H1 (cell line): ENCODE measurements at regions not wholly inside any gene's neighbourhood (a gene's known extent, or its start where the extent isn't known, plus 50 kb on each side); places are given as distances from the start of the nearest gene placed in this dataset.

ENCODE experiments used
- CTCF ChIA-PET: fragments of 300-600 bp; sonication (Branson Sonifier 250); formaldehyde crosslinking; loops from one replicate; lab custom pipeline; 2021; ENCODE audit not compliant: partially characterized antibody; lab: Charles Lee
- POLR2A ChIA-PET: fragments of 300-600 bp; sonication (Branson Sonifier 250); formaldehyde crosslinking; loops from one replicate; lab custom pipeline; 2021; ENCODE audit warnings: inconsistent platforms; ENCODE audit not compliant: partially characterized antibody; lab: Charles Lee
- DNase-seq, 2 experiments: peaks; one replicate each; pipeline versions ENCODE4 v3.0.0 to v3.0.0-alpha.2; 2010 to 2022; ENCODE audit warnings: low spot score in 2 of 2, low read depth in 1 of 2, mixed read lengths in 1 of 2
- FAIRE-seq: peaks from 2 replicates; lab custom pipeline; 2011; peaks lifted over from hg19 to GRCh38; lab: Jason Lieb, UNC
- H2AFZ ChIP-seq: 2 replicates; pipeline ENCODE4 v1.8.1; 2012; ENCODE audit warnings: low read length, inconsistent platforms
- H2AK5ac ChIP-seq: 2 replicates; pipeline ENCODE4 v1.6.1; 2013; ENCODE audit warnings: low read depth, low read length
- H2BK120ac ChIP-seq: replicated peaks from 2 replicates; pipeline ENCODE3; 2013; ENCODE audit warnings: low read depth, low read length, inconsistent platforms
- H2BK12ac ChIP-seq: 2 replicates; pipeline ENCODE4 v1.6.1; 2013; ENCODE audit warnings: low read depth, low read length
- H2BK15ac ChIP-seq: 2 replicates; pipeline ENCODE4 v1.6.1; 2013; ENCODE audit warnings: low read length
- H2BK20ac ChIP-seq: 2 replicates; pipeline ENCODE4 v1.6.1; 2013; ENCODE audit warnings: low read length
- H2BK5ac ChIP-seq: 2 replicates; pipeline ENCODE4 v1.6.1; 2013; ENCODE audit warnings: low read depth, low read length
- H3K14ac ChIP-seq: 2 replicates; pipeline ENCODE4 v1.6.1; 2013; ENCODE audit warnings: inconsistent platforms; ENCODE audit not compliant: insufficient read length
- H3K18ac ChIP-seq: 2 replicates; pipeline ENCODE4 v1.6.1; 2013; ENCODE audit warnings: low read length; ENCODE audit errors: extremely low read depth
- H3K23ac ChIP-seq: 2 replicates; pipeline ENCODE4 v1.6.1; 2013; ENCODE audit warnings: inconsistent platforms; ENCODE audit not compliant: insufficient read length
- H3K23me2 ChIP-seq: 2 replicates; pipeline ENCODE4 v1.6.1; 2013; ENCODE audit warnings: low read depth, low read length
- H3K27ac ChIP-seq: 2 replicates; pipeline ENCODE4 v1.6.1; 2011; ENCODE audit warnings: low read depth, low read length, inconsistent platforms
- H3K27me3 ChIP-seq, 4 experiments: replicated peaks in 1 of 4; 1 replicate in 1 of 4; 2 replicates in 3 of 4; pipeline versions ENCODE4 v1.6.1 to v1.8.1; 2011 to 2013; ENCODE audit warnings: low read length in 3 of 4, mild to moderate bottlenecking in 3 of 4, inconsistent platforms in 2 of 4, mixed read lengths in 2 of 4, moderate library complexity in 1 of 4; ENCODE audit not compliant: control insufficient read depth in 3 of 4, insufficient read depth in 3 of 4; ENCODE audit errors: extremely low read depth in 1 of 4
- H3K36me3 ChIP-seq, 4 experiments: 2 replicates each; pipeline versions ENCODE4 v1.6.1 to v1.8.1; 2011 to 2013; ENCODE audit warnings: mild to moderate bottlenecking in 4 of 4, low read length in 3 of 4, moderate library complexity in 2 of 4, control low read depth in 1 of 4, inconsistent platforms in 1 of 4; ENCODE audit not compliant: insufficient read depth in 4 of 4, control insufficient read depth in 2 of 4
- H3K4ac ChIP-seq: replicated peaks from 2 replicates; pipeline ENCODE3; 2013; ENCODE audit warnings: low read length, low read depth, mixed read lengths, inconsistent platforms; ENCODE audit not compliant: insufficient read length
- H3K4me1 ChIP-seq, 4 experiments: replicated peaks in 1 of 4; 1 replicate in 1 of 4; 2 replicates in 3 of 4; pipeline versions ENCODE4 v1.6.1 to v1.8.1; 2011 to 2013; ENCODE audit warnings: low read length in 3 of 4, inconsistent platforms in 2 of 4, mixed read lengths in 1 of 4; ENCODE audit not compliant: insufficient read depth in 4 of 4, control insufficient read depth in 3 of 4
- H3K4me2 ChIP-seq, 2 experiments: 2 replicates each; pipeline versions ENCODE4 v1.6.1 to v1.8.1; 2011 to 2013; ENCODE audit warnings: low read depth in 2 of 2, low read length in 2 of 2, control low read depth in 1 of 2, inconsistent platforms in 1 of 2, mild to moderate bottlenecking in 1 of 2; ENCODE audit not compliant: insufficient read depth in 1 of 2
- H3K4me3 ChIP-seq, 4 experiments: fragments of 200-600, 300-600 bp in 1 of 4; sonication (generic), shearing (Covaris generic), sonication (Bioruptor Twin) in 1 of 4; 2 replicates each; pipeline versions ENCODE4 v1.5.1 to v1.8.1; 2011 to 2016; ENCODE audit warnings: low read length in 4 of 4, low read depth in 3 of 4, control low read depth in 2 of 4, inconsistent platforms in 2 of 4, mild to moderate bottlenecking in 2 of 4, mixed read lengths in 1 of 4, moderate library complexity in 1 of 4; ENCODE audit not compliant: insufficient read depth in 2 of 4; ENCODE audit errors: extremely low read depth in 1 of 4
- H3K56ac ChIP-seq: replicated peaks from 2 replicates; pipeline ENCODE3; 2013; ENCODE audit warnings: low read depth, mild to moderate bottlenecking, mixed read lengths, low read length, inconsistent platforms; ENCODE audit not compliant: insufficient read length
- H3K79me1 ChIP-seq: 2 replicates; pipeline ENCODE4 v1.6.1; 2013; ENCODE audit warnings: low read depth, low read length, control low read depth
- H3K79me2 ChIP-seq, 2 experiments: 2 replicates each; pipeline versions ENCODE4 v1.6.1 to v1.8.1; 2012 to 2013; ENCODE audit warnings: low read length in 2 of 2, mild to moderate bottlenecking in 2 of 2, inconsistent platforms in 1 of 2; ENCODE audit not compliant: insufficient read depth in 2 of 2, control insufficient read depth in 1 of 2
- H3K9ac ChIP-seq, 4 experiments: replicated peaks in 1 of 4; 1 replicate in 1 of 4; 2 replicates in 3 of 4; pipeline versions ENCODE4 v1.6.1 to v1.8.1; 2011 to 2013; ENCODE audit warnings: low read depth in 3 of 4, low read length in 3 of 4, control low read depth in 2 of 4, mild to moderate bottlenecking in 2 of 4, moderate library complexity in 2 of 4, inconsistent platforms in 1 of 4; ENCODE audit errors: extremely low read depth in 1 of 4
- H3K9me3 ChIP-seq, 2 experiments: 2 replicates each; pipeline versions ENCODE4 v1.6.1 to v1.8.1; 2012 to 2013; ENCODE audit warnings: mild to moderate bottlenecking in 2 of 2, moderate library complexity in 2 of 2, control low read depth in 1 of 2, inconsistent platforms in 1 of 2, low read depth in 1 of 2, low read length in 1 of 2, mixed read lengths in 1 of 2; ENCODE audit not compliant: insufficient read depth in 2 of 2
- H4K20me1 ChIP-seq, 2 experiments: replicated peaks in 1 of 2; 2 replicates each; pipeline versions ENCODE3 to v1.8.1; 2011 to 2013; ENCODE audit warnings: inconsistent platforms in 2 of 2, low read length in 2 of 2, mild to moderate bottlenecking in 1 of 2; ENCODE audit not compliant: insufficient read depth in 2 of 2, control insufficient read depth in 1 of 2
- H4K5ac ChIP-seq: 2 replicates; pipeline ENCODE4 v1.6.1; 2013; ENCODE audit warnings: low read length, low read depth, mixed read lengths, inconsistent platforms; ENCODE audit not compliant: insufficient read length
- H4K8ac ChIP-seq: 2 replicates; pipeline ENCODE4 v1.8.0; 2013; ENCODE audit warnings: mild to moderate bottlenecking, moderate library complexity, low read length, inconsistent platforms; ENCODE audit not compliant: insufficient read depth; ENCODE audit errors: extremely low read depth
- H4K91ac ChIP-seq: replicated peaks from 2 replicates; pipeline ENCODE3; 2013; ENCODE audit warnings: low read length, mixed read lengths, inconsistent platforms; ENCODE audit not compliant: insufficient read length
- CBX5 ChIP-seq: fragments of 300-800, 300-1000 bp; sonication (generic); IDR thresholded peaks from 2 replicates; pipeline ENCODE4 v1.7.1; 2016; ENCODE audit warnings: antibody characterized with exemption, low read length, low read depth
- CBX8 ChIP-seq: fragments of 300-800, 300-1000 bp; sonication (generic); IDR thresholded peaks from 2 replicates; pipeline ENCODE4 v1.7.1; 2016; ENCODE audit warnings: low read depth, low read length, borderline replicate concordance
- EGR1 ChIP-seq: IDR thresholded peaks from 2 replicates; pipeline ENCODE4 v1.6.1; 2011; ENCODE audit warnings: low read depth, low read length, borderline replicate concordance
- HDAC2 ChIP-seq, 2 experiments: fragments of 300-600 bp in 1 of 2; sonication (generic) in 1 of 2; IDR thresholded peaks; 2 replicates each; pipeline ENCODE4 v1.6.1; 2011 to 2012; ENCODE audit warnings: low read depth in 2 of 2, low read length in 2 of 2, mild to moderate bottlenecking in 2 of 2, moderate library complexity in 2 of 2, borderline replicate concordance in 1 of 2, inconsistent platforms in 1 of 2
- RXRA ChIP-seq: IDR thresholded peaks from 2 replicates; pipeline ENCODE4 v1.6.1; 2011; ENCODE audit warnings: low read depth, mild to moderate bottlenecking, low read length, moderate library complexity; ENCODE audit not compliant: insufficient read depth
- SIRT6 ChIP-seq: IDR thresholded peaks from one replicate; pipeline ENCODE4 v1.7.1; 2012; ENCODE audit warnings: low read length, inconsistent platforms
- SP1 ChIP-seq: IDR thresholded peaks from 2 replicates; pipeline ENCODE4 v1.6.1; 2011; ENCODE audit warnings: low read depth, low read length
- SP4 ChIP-seq: IDR thresholded peaks from 2 replicates; pipeline ENCODE4 v1.6.1; 2012; ENCODE audit warnings: low read length, inconsistent platforms
- TEAD4 ChIP-seq: IDR thresholded peaks from 2 replicates; pipeline ENCODE4 v1.6.1; 2012; ENCODE audit warnings: low read depth, low read length, inconsistent platforms, mixed read lengths
- WGBS, 2 experiments: shearing (Covaris generic) in 1 of 2; methylation state at CpG; one replicate each; pipeline versions ENCODE4 v1.1.6 to v1.1.7; 2013 to 2015; ENCODE audit warnings: low lambda C conversion rate in 2 of 2, mixed read lengths in 2 of 2, inconsistent platforms in 1 of 2, low coverage in 1 of 2, missing lambda C conversion rate in 1 of 2; ENCODE audit not compliant: insufficient replicate concordance in 2 of 2, insufficient coverage in 1 of 2, insufficient read length in 1 of 2; ENCODE audit errors: extremely low coverage in 1 of 2, missing lambda C conversion rate in 1 of 2; 5-methylcytosine and 5-hydroxymethylcytosine counted together
- TF ChIP-seq, protein P1 (sequence below): IDR thresholded peaks from 2 replicates; pipeline ENCODE4 v1.6.1; 2012; ENCODE audit warnings: inconsistent platforms

DNA sequence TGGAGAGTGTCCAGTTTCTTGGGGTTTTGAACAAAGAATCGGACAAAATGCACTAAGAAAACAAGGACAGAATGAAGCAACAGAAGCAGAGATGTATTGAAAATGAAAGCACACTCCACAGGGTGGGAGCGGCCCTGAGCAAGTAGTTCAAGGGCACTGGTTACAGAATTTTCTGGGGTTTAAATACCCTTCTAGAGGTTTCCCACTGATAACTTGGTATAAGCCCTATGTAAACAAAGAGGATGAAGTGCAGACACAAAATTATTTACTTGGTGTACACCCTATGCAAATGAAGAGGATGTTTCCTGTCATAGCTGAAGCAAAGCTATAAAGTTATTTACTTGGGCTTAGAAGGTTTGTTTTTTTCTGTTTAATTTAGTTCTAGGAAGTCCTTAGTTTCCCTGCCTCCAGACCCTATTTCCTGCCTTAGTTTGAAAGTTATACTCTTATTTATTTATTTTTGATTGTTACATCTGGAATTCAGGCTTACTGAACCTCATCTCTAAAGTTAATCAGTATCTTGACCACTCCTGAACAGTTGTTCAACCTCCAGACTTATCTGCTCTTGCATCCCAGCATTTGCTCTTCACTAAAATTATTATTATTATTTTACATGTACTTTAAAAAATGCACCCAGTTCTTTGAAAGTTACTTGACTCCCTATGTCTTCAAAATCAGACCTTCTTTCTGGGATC is 193.5 kb downstream of the SPP2 start:
- H3K23ac ChIP-seq = no peak overlapping the region
- 96% methylated on average over 2 of the region's 2 CpGs; no CpG with 5 or more reads in 1 of the 2 experiments for WGBS, 2 experiments
- CTCF ChIA-PET = no interaction called here
- TF ChIP-seq CBX5 (no peak), EGR1 (no peak), RXRA (no peak), SP4 (no peak), SIRT6 (no peak), SP1 (no peak), HDAC2 (IDR thresholded peaks at IDR 0.05; ENCODE audit: borderline replicate concordance in 1 of 2, low read depth in 2 of 2, low read length in 2 of 2) (no peak), TEAD4 (no peak), CBX8 (no peak)
- TF ChIP-seq, protein P1, sequence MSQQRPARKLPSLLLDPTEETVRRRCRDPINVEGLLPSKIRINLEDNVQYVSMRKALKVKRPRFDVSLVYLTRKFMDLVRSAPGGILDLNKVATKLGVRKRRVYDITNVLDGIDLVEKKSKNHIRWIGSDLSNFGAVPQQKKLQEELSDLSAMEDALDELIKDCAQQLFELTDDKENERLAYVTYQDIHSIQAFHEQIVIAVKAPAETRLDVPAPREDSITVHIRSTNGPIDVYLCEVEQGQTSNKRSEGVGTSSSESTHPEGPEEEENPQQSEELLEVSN = no peak

More for the DNA sequence above, 193.5 kb downstream of the SPP2 start:
- no peak overlapping the region for H4K5ac ChIP-seq
- DNase-seq = no peak
- H2BK120ac ChIP-seq = no peak overlapping the region
- H3K79me2 ChIP-seq = no peaks in the 10 kb centered on the region
- peaks cover 4 to 16% of the 10 kb centered on the region in 2 experiments; a peak in 3 of 4 replicates for H3K9me3 ChIP-seq
- no peak overlapping the region for H3K4ac ChIP-seq
- no peak overlapping the region for H3K27ac ChIP-seq
- no peak overlapping the region for H4K8ac ChIP-seq
- no peaks in the 10 kb centered on the region for H3K79me1 ChIP-seq
- H2BK12ac ChIP-seq = no peak overlapping the region
- peaks cover 0 to 5% (median 0%) of the 10 kb centered on the region in 4 experiments; a peak in 1 of 8 replicates for H3K36me3 ChIP-seq
- H4K20me1 ChIP-seq = no peaks in the 10 kb centered on the region
- no peak for FAIRE-seq
- no peaks in the 10 kb centered on the region for H3K27me3 ChIP-seq
- H3K9ac ChIP-seq = no peak overlapping the region
- H2BK5ac ChIP-seq = no peak overlapping the region
- no peak overlapping the region for H2BK15ac ChIP-seq
- no peak overlapping the region for H3K18ac ChIP-seq
- no peaks in the 10 kb centered on the region for H3K4me1 ChIP-seq
- H4K91ac ChIP-seq = no peak overlapping the region
- no peak overlapping the region for H2BK20ac ChIP-seq
- no peak overlapping the region for H3K4me3 ChIP-seq
- no peaks in the 10 kb centered on the region for H3K23me2 ChIP-seq
- no peak overlapping the region for H3K4me2 ChIP-seq
- no peak overlapping the region for H2AK5ac ChIP-seq
- no peak overlapping the region for H3K56ac ChIP-seq
- POLR2A ChIA-PET = no interaction called here
- no peak overlapping the region for H2AFZ ChIP-seq
- no peak overlapping the region for H3K14ac ChIP-seq
